ENCODE measurements at regions not wholly inside any gene's neighbourhood (a gene's known extent, or its start where the extent isn't known, plus 50 kb on each side); places are given as distances from the start of the nearest gene placed in this dataset.

GRCh38 chr12:115260762-115261675, 577.0 kb upstream of the TBX3 start (continued):
- TF ChIP-seq, protein P1, sequence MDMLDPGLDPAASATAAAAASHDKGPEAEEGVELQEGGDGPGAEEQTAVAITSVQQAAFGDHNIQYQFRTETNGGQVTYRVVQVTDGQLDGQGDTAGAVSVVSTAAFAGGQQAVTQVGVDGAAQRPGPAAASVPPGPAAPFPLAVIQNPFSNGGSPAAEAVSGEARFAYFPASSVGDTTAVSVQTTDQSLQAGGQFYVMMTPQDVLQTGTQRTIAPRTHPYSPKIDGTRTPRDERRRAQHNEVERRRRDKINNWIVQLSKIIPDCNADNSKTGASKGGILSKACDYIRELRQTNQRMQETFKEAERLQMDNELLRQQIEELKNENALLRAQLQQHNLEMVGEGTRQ (IDR thresholded peaks at IDR 0.05; ENCODE audit: borderline replicate concordance, low read depth, low read length): no peak

GRCh38 chr12:115259968-115260747, 576.2 kb upstream of the TBX3 start:
- WGBS (ENCODE audit: low lambda C conversion rate): 93% methylated on average over 4 of the region's 4 CpGs

GRCh38 chr12:115257791-115258190, 573.8 kb upstream of the TBX3 start:
- Histone ChIP-seq H3K4me3 (ENCODE audit: low read depth in 2 of 2, low read length in 1 of 2) (no peak overlapping the region), H3K9me2 (no peaks in the 10 kb centered on the region), H2AFZ (ENCODE audit: low read depth) (no peak overlapping the region), H3K9me3 (no peaks in the 10 kb centered on the region), H3K36me3 (replicated peaks in 1 of 2; ENCODE audit: control insufficient read depth in 1 of 2, insufficient read depth in 2 of 2, low read length in 1 of 2) (no peaks in the 10 kb centered on the region), H3K79me2 (ENCODE audit: insufficient read depth) (no peaks in the 10 kb centered on the region), H3K27ac (ENCODE audit: low read depth in 2 of 2, low read length in 1 of 2) (no peak overlapping the region), H3F3A (replicated peaks; ENCODE audit: insufficient read depth) (no peaks in the 10 kb centered on the region), H4K20me1 (ENCODE audit: insufficient read depth) (no peaks in the 10 kb centered on the region), H3K4me2 (no peak overlapping the region), H3K9ac (no peak overlapping the region), H3K27me3 (ENCODE audit: insufficient read depth) (no peaks in the 10 kb centered on the region), H3K4me1 (ENCODE audit: control insufficient read depth in 1 of 2, insufficient read depth in 2 of 2, low read depth in 1 of 2, low read length in 1 of 2) (peaks cover 0 to 13% of the 10 kb centered on the region in 2 experiments; a peak in 2 of 4 replicates)
- ChIA-PET CTCF (no interaction called here), POLR2A (no interaction called here)
- 65% methylated on average over 2 of the region's 2 CpGs for WGBS (ENCODE audit: low lambda C conversion rate)
- DNase-seq: no peak
- TF ChIP-seq EZH2phosphoT487 (IDR thresholded peaks at IDR 0.05; ENCODE audit: borderline replicate concordance, low read depth) (no peak), SIN3A (IDR thresholded peaks at IDR 0.05; ENCODE audit: borderline replicate concordance, low read depth, low read length) (no peak), FOSL2 (IDR thresholded peaks at IDR 0.05; ENCODE audit: borderline replicate concordance, low read depth) (peak; percentile 4; the same call in 1 of the 2 replicates), YY1 (IDR thresholded peaks at IDR 0.05; ENCODE audit: low read depth) (no peak), TEAD4 (IDR thresholded peaks at IDR 0.05; ENCODE audit: borderline replicate concordance, insufficient read depth) (no peak), RFX5 (IDR thresholded peaks at IDR 0.05; ENCODE audit: low read length) (no peak)

More at GRCh38 chr12:115259968-115260747, 576.2 kb upstream of the TBX3 start:
- Histone ChIP-seq H4K20me1 (ENCODE audit: insufficient read depth) (no peaks in the 10 kb centered on the region), H3K36me3 (replicated peaks in 1 of 2; ENCODE audit: control insufficient read depth in 1 of 2, insufficient read depth in 2 of 2, low read length in 1 of 2) (no peaks in the 10 kb centered on the region), H3K4me1 (ENCODE audit: control insufficient read depth in 1 of 2, insufficient read depth in 2 of 2, low read depth in 1 of 2, low read length in 1 of 2) (peaks cover 0 to 8% of the 10 kb centered on the region in 2 experiments; a peak in 2 of 4 replicates), H3K27me3 (ENCODE audit: insufficient read depth) (no peaks in the 10 kb centered on the region), H3F3A (replicated peaks; ENCODE audit: insufficient read depth) (no peaks in the 10 kb centered on the region), H3K9me2 (no peaks in the 10 kb centered on the region), H3K9me3 (no peaks in the 10 kb centered on the region), H3K4me2 (no peak overlapping the region), H3K27ac (ENCODE audit: low read depth in 2 of 2, low read length in 1 of 2) (no peak overlapping the region), H2AFZ (ENCODE audit: low read depth) (no peak overlapping the region), H3K79me2 (ENCODE audit: insufficient read depth) (no peaks in the 10 kb centered on the region), H3K4me3 (ENCODE audit: low read depth in 2 of 2, low read length in 1 of 2) (no peak overlapping the region), H3K9ac (no peak overlapping the region)
- TF ChIP-seq GABPA (IDR thresholded peaks at IDR 0.05; ENCODE audit: low read depth): no peak
- TF ChIP-seq TCF12 (IDR thresholded peaks at IDR 0.05): no peak
- TF ChIP-seq CHD2 (IDR thresholded peaks at IDR 0.05; ENCODE audit: low read length, partially characterized antibody): no peak
- no peak for TF ChIP-seq FOXJ3 (CRISPR knock-in tag; IDR thresholded peaks at IDR 0.05)
- TF ChIP-seq NFIC (IDR thresholded peaks at IDR 0.05; ENCODE audit: borderline replicate concordance): no peak
- TF ChIP-seq RFX5 (IDR thresholded peaks at IDR 0.05; ENCODE audit: low read length): no peak
- ChIA-PET POLR2A (no interaction called here), CTCF (interaction anchor here (0.8 to 1.1 kb wide), 3 partner anchors 8 to 591 kb away, joined by 3 read pairs; partner anchors contain the start of gene TBX3)
- no peak for DNase-seq

Measured in SK-N-SH (cell line).